H1 (cell line): ENCODE measurements at regions not wholly inside any gene's neighbourhood (a gene's known extent, or its start where the extent isn't known, plus 50 kb on each side); places are given as distances from the start of the nearest gene placed in this dataset.
A peak's percentile ranks its signal among the peaks of the same experiment; 100 is the strongest.

Source experiments
- CTCF ChIA-PET: fragments of 300-600 bp; sonication (Branson Sonifier 250); formaldehyde crosslinking; loops from one replicate; lab custom pipeline; 2021; ENCODE audit not compliant: partially characterized antibody; lab: Charles Lee
- POLR2A ChIA-PET: fragments of 300-600 bp; sonication (Branson Sonifier 250); formaldehyde crosslinking; loops from one replicate; lab custom pipeline; 2021; ENCODE audit warnings: inconsistent platforms; ENCODE audit not compliant: partially characterized antibody; lab: Charles Lee
- DNase-seq, 2 experiments: peaks; one replicate each; pipeline versions ENCODE4 v3.0.0 to v3.0.0-alpha.2; 2010 to 2022; ENCODE audit warnings: low spot score in 2 of 2, low read depth in 1 of 2, mixed read lengths in 1 of 2
- FAIRE-seq: peaks from 2 replicates; lab custom pipeline; 2011; peaks lifted over from hg19 to GRCh38; lab: Jason Lieb, UNC
- H2AFZ ChIP-seq: 2 replicates; pipeline ENCODE4 v1.8.1; 2012; ENCODE audit warnings: low read length, inconsistent platforms
- H2AK5ac ChIP-seq: 2 replicates; pipeline ENCODE4 v1.6.1; 2013; ENCODE audit warnings: low read depth, low read length
- H2BK120ac ChIP-seq: replicated peaks from 2 replicates; pipeline ENCODE3; 2013; ENCODE audit warnings: low read depth, low read length, inconsistent platforms
- H2BK12ac ChIP-seq: 2 replicates; pipeline ENCODE4 v1.6.1; 2013; ENCODE audit warnings: low read depth, low read length
- H2BK15ac ChIP-seq: 2 replicates; pipeline ENCODE4 v1.6.1; 2013; ENCODE audit warnings: low read length
- H2BK20ac ChIP-seq: 2 replicates; pipeline ENCODE4 v1.6.1; 2013; ENCODE audit warnings: low read length
- H2BK5ac ChIP-seq: 2 replicates; pipeline ENCODE4 v1.6.1; 2013; ENCODE audit warnings: low read depth, low read length
- H3K14ac ChIP-seq: 2 replicates; pipeline ENCODE4 v1.6.1; 2013; ENCODE audit warnings: inconsistent platforms; ENCODE audit not compliant: insufficient read length
- H3K18ac ChIP-seq: 2 replicates; pipeline ENCODE4 v1.6.1; 2013; ENCODE audit warnings: low read length; ENCODE audit errors: extremely low read depth
- H3K23ac ChIP-seq: 2 replicates; pipeline ENCODE4 v1.6.1; 2013; ENCODE audit warnings: inconsistent platforms; ENCODE audit not compliant: insufficient read length
- H3K23me2 ChIP-seq: 2 replicates; pipeline ENCODE4 v1.6.1; 2013; ENCODE audit warnings: low read depth, low read length
- H3K27ac ChIP-seq: 2 replicates; pipeline ENCODE4 v1.6.1; 2011; ENCODE audit warnings: low read depth, low read length, inconsistent platforms
- H3K27me3 ChIP-seq, 4 experiments: replicated peaks in 1 of 4; 1 replicate in 1 of 4; 2 replicates in 3 of 4; pipeline versions ENCODE4 v1.6.1 to v1.8.1; 2011 to 2013; ENCODE audit warnings: low read length in 3 of 4, mild to moderate bottlenecking in 3 of 4, inconsistent platforms in 2 of 4, mixed read lengths in 2 of 4, moderate library complexity in 1 of 4; ENCODE audit not compliant: control insufficient read depth in 3 of 4, insufficient read depth in 3 of 4; ENCODE audit errors: extremely low read depth in 1 of 4
- H3K36me3 ChIP-seq, 4 experiments: 2 replicates each; pipeline versions ENCODE4 v1.6.1 to v1.8.1; 2011 to 2013; ENCODE audit warnings: mild to moderate bottlenecking in 4 of 4, low read length in 3 of 4, moderate library complexity in 2 of 4, control low read depth in 1 of 4, inconsistent platforms in 1 of 4; ENCODE audit not compliant: insufficient read depth in 4 of 4, control insufficient read depth in 2 of 4
- H3K4ac ChIP-seq: replicated peaks from 2 replicates; pipeline ENCODE3; 2013; ENCODE audit warnings: low read length, low read depth, mixed read lengths, inconsistent platforms; ENCODE audit not compliant: insufficient read length
- H3K4me1 ChIP-seq, 4 experiments: replicated peaks in 1 of 4; 1 replicate in 1 of 4; 2 replicates in 3 of 4; pipeline versions ENCODE4 v1.6.1 to v1.8.1; 2011 to 2013; ENCODE audit warnings: low read length in 3 of 4, inconsistent platforms in 2 of 4, mixed read lengths in 1 of 4; ENCODE audit not compliant: insufficient read depth in 4 of 4, control insufficient read depth in 3 of 4
- H3K4me2 ChIP-seq, 2 experiments: 2 replicates each; pipeline versions ENCODE4 v1.6.1 to v1.8.1; 2011 to 2013; ENCODE audit warnings: low read depth in 2 of 2, low read length in 2 of 2, control low read depth in 1 of 2, inconsistent platforms in 1 of 2, mild to moderate bottlenecking in 1 of 2; ENCODE audit not compliant: insufficient read depth in 1 of 2
- H3K4me3 ChIP-seq, 4 experiments: fragments of 200-600, 300-600 bp in 1 of 4; sonication (generic), shearing (Covaris generic), sonication (Bioruptor Twin) in 1 of 4; 2 replicates each; pipeline versions ENCODE4 v1.5.1 to v1.8.1; 2011 to 2016; ENCODE audit warnings: low read length in 4 of 4, low read depth in 3 of 4, control low read depth in 2 of 4, inconsistent platforms in 2 of 4, mild to moderate bottlenecking in 2 of 4, mixed read lengths in 1 of 4, moderate library complexity in 1 of 4; ENCODE audit not compliant: insufficient read depth in 2 of 4; ENCODE audit errors: extremely low read depth in 1 of 4
- H3K56ac ChIP-seq: replicated peaks from 2 replicates; pipeline ENCODE3; 2013; ENCODE audit warnings: low read depth, mild to moderate bottlenecking, mixed read lengths, low read length, inconsistent platforms; ENCODE audit not compliant: insufficient read length
- H3K79me1 ChIP-seq: 2 replicates; pipeline ENCODE4 v1.6.1; 2013; ENCODE audit warnings: low read depth, low read length, control low read depth
- H3K79me2 ChIP-seq, 2 experiments: 2 replicates each; pipeline versions ENCODE4 v1.6.1 to v1.8.1; 2012 to 2013; ENCODE audit warnings: low read length in 2 of 2, mild to moderate bottlenecking in 2 of 2, inconsistent platforms in 1 of 2; ENCODE audit not compliant: insufficient read depth in 2 of 2, control insufficient read depth in 1 of 2
- H3K9ac ChIP-seq, 4 experiments: replicated peaks in 1 of 4; 1 replicate in 1 of 4; 2 replicates in 3 of 4; pipeline versions ENCODE4 v1.6.1 to v1.8.1; 2011 to 2013; ENCODE audit warnings: low read depth in 3 of 4, low read length in 3 of 4, control low read depth in 2 of 4, mild to moderate bottlenecking in 2 of 4, moderate library complexity in 2 of 4, inconsistent platforms in 1 of 4; ENCODE audit errors: extremely low read depth in 1 of 4
- H3K9me3 ChIP-seq, 2 experiments: 2 replicates each; pipeline versions ENCODE4 v1.6.1 to v1.8.1; 2012 to 2013; ENCODE audit warnings: mild to moderate bottlenecking in 2 of 2, moderate library complexity in 2 of 2, control low read depth in 1 of 2, inconsistent platforms in 1 of 2, low read depth in 1 of 2, low read length in 1 of 2, mixed read lengths in 1 of 2; ENCODE audit not compliant: insufficient read depth in 2 of 2
- H4K20me1 ChIP-seq, 2 experiments: replicated peaks in 1 of 2; 2 replicates each; pipeline versions ENCODE3 to v1.8.1; 2011 to 2013; ENCODE audit warnings: inconsistent platforms in 2 of 2, low read length in 2 of 2, mild to moderate bottlenecking in 1 of 2; ENCODE audit not compliant: insufficient read depth in 2 of 2, control insufficient read depth in 1 of 2
- H4K5ac ChIP-seq: 2 replicates; pipeline ENCODE4 v1.6.1; 2013; ENCODE audit warnings: low read length, low read depth, mixed read lengths, inconsistent platforms; ENCODE audit not compliant: insufficient read length
- H4K8ac ChIP-seq: 2 replicates; pipeline ENCODE4 v1.8.0; 2013; ENCODE audit warnings: mild to moderate bottlenecking, moderate library complexity, low read length, inconsistent platforms; ENCODE audit not compliant: insufficient read depth; ENCODE audit errors: extremely low read depth
- H4K91ac ChIP-seq: replicated peaks from 2 replicates; pipeline ENCODE3; 2013; ENCODE audit warnings: low read length, mixed read lengths, inconsistent platforms; ENCODE audit not compliant: insufficient read length
- POLR2AphosphoS5 ChIP-seq: IDR thresholded peaks from 2 replicates; pipeline ENCODE4 v1.6.1; 2011; ENCODE audit warnings: low read depth, low read length
- RAD21 ChIP-seq, 2 experiments: IDR thresholded peaks in 1 of 2; conservative IDR thresholded peaks in 1 of 2; 2 replicates each; pipeline ENCODE4 v1.6.1; 2011; ENCODE audit warnings: low read depth in 2 of 2, low read length in 2 of 2, improper control_type of control experiment in 1 of 2, inconsistent platforms in 1 of 2, mild to moderate bottlenecking in 1 of 2, moderate library complexity in 1 of 2
- SP2 ChIP-seq: IDR thresholded peaks from 2 replicates; pipeline ENCODE4 v1.6.1; 2012; ENCODE audit warnings: mild to moderate bottlenecking, low read length, inconsistent platforms
- TAF7 ChIP-seq: optimal IDR thresholded peaks from 2 replicates; pipeline ENCODE3; 2011; ENCODE audit warnings: low read depth, mild to moderate bottlenecking, inconsistent platforms, low read length, moderate library complexity, borderline replicate concordance
- TEAD4 ChIP-seq: IDR thresholded peaks from 2 replicates; pipeline ENCODE4 v1.6.1; 2012; ENCODE audit warnings: low read depth, low read length, inconsistent platforms, mixed read lengths
- WGBS, 2 experiments: shearing (Covaris generic) in 1 of 2; methylation state at CpG; one replicate each; pipeline versions ENCODE4 v1.1.6 to v1.1.7; 2013 to 2015; ENCODE audit warnings: low lambda C conversion rate in 2 of 2, mixed read lengths in 2 of 2, inconsistent platforms in 1 of 2, low coverage in 1 of 2, missing lambda C conversion rate in 1 of 2; ENCODE audit not compliant: insufficient replicate concordance in 2 of 2, insufficient coverage in 1 of 2, insufficient read length in 1 of 2; ENCODE audit errors: extremely low coverage in 1 of 2, missing lambda C conversion rate in 1 of 2; 5-methylcytosine and 5-hydroxymethylcytosine counted together

GRCh38 chr10:71092812-71093401 lies 119.5 kb upstream of the UNC5B start:
- H3K27me3 ChIP-seq, result peaks cover 0 to 4% (median 0%) of the 10 kb centered on the region in 4 experiments; a peak in 1 of 7 replicates
- no peak overlapping the region for H2BK12ac ChIP-seq
- H4K20me1 ChIP-seq, result no peaks in the 10 kb centered on the region
- no peak overlapping the region for H2AK5ac ChIP-seq
- H3K79me1 ChIP-seq, result no peaks in the 10 kb centered on the region
- no peaks in the 10 kb centered on the region for H3K9me3 ChIP-seq
- H3K23me2 ChIP-seq, result peaks cover 1% of the 10 kb centered on the region; the same call in 1 of the 2 replicates
- H3K4me3 ChIP-seq, result no peak overlapping the region
- H3K18ac ChIP-seq, result no peak overlapping the region
- no peak overlapping the region for H4K91ac ChIP-seq
- no peak overlapping the region for H3K27ac ChIP-seq
- H3K9ac ChIP-seq, result no peak overlapping the region
- no peak overlapping the region for H2BK120ac ChIP-seq
- no peak overlapping the region for H3K56ac ChIP-seq
- no peak overlapping the region for H3K14ac ChIP-seq
- no peaks in the 10 kb centered on the region for H3K79me2 ChIP-seq
- H3K36me3 ChIP-seq, result no peaks in the 10 kb centered on the region
- no peak overlapping the region for H4K8ac ChIP-seq
- no peak overlapping the region for H3K4ac ChIP-seq
- ChIA-PET CTCF (interaction anchor here (0.5 to 1.3 kb wide), 4 partner anchors 19 to 168 kb away, joined by 3 to 5 read pairs (median 3); no protein-coding TSS in a partner anchor), POLR2A (no interaction called here)
- H3K4me1 ChIP-seq, result 0 out of 7 replicates have a peak, but pooled peaks cover 0 to 2% (median 0%) of the 10 kb centered on the region in 4 experiments
- FAIRE-seq (no peak), DNase-seq (peak in 1 of 2 experiments; percentile 41)
- H2BK5ac ChIP-seq, result no peak overlapping the region
- H2BK15ac ChIP-seq, result no peak overlapping the region
- peak overlapping the region; percentile 41; the same call in 1 of the 2 replicates for H2AFZ ChIP-seq
- no peak overlapping the region for H4K5ac ChIP-seq
- no peak overlapping the region for H3K23ac ChIP-seq
- WGBS, 2 experiments, result 83% methylated on average over 4 of the region's 4 CpGs; no CpG with 5 or more reads in 1 of the 2 experiments
- H2BK20ac ChIP-seq, result no peak overlapping the region
- TF ChIP-seq TEAD4 (no peak), POLR2AphosphoS5 (no peak), RAD21 (IDR thresholded peaks at IDR 0.05 in 1 of 2, conservative IDR thresholded peaks at IDR 0.05 in 1 of 2; ENCODE audit: low read depth in 2 of 2, low read length in 2 of 2) (no peak), SP2 (no peak), TAF7 (no peak)
- H3K4me2 ChIP-seq, result no peak overlapping the region
